ENCODE measurements at regions not wholly inside any gene's neighbourhood (a gene's known extent, or its start where the extent isn't known, plus 50 kb on each side); places are given as distances from the start of the nearest gene placed in this dataset.

GRCh38 chr3:5301651-5302297 is 114.3 kb downstream of the EDEM1 start:
- Histone ChIP-seq H3K36me3 (ENCODE audit: control insufficient read depth in 2 of 2, insufficient read depth in 2 of 2, low read length in 2 of 2) (no peaks in the 10 kb centered on the region), H3K4me1 (ENCODE audit: control insufficient read depth in 2 of 2, insufficient read depth in 2 of 2, low read length in 2 of 2) (peaks cover 5 to 8% of the 10 kb centered on the region in 2 donors), H3K9me3 (ENCODE audit: control insufficient read depth in 2 of 2, low read length in 2 of 2) (no peaks in the 10 kb centered on the region), H3K9ac (ENCODE audit: low read depth in 1 of 2, low read length in 2 of 2) (no peak overlapping the region), H3K27me3 (ENCODE audit: control insufficient read depth in 2 of 2, insufficient read depth in 2 of 2, low read length in 2 of 2) (no peaks in the 10 kb centered on the region), H3K4me3 (ENCODE audit: low read length in 2 of 2) (no peak overlapping the region), H3K27ac (ENCODE audit: low read depth in 2 of 2, low read length in 2 of 2) (no peak overlapping the region)

- no peaks in the 10 kb centered on the region for H3K9me3 ChIP-seq (ENCODE audit: control insufficient read depth in 2 of 2, low read length in 2 of 2)
- H3K4me3 ChIP-seq (ENCODE audit: low read length in 2 of 2) = no peak overlapping the region
- H3K9ac ChIP-seq (ENCODE audit: low read depth in 1 of 2, low read length in 2 of 2) = no peak overlapping the region
- H3K27me3 ChIP-seq (ENCODE audit: control insufficient read depth in 2 of 2, insufficient read depth in 2 of 2, low read length in 2 of 2) = no peaks in the 10 kb centered on the region
- H3K27ac ChIP-seq (ENCODE audit: low read depth in 2 of 2, low read length in 2 of 2) = no peak overlapping the region
- H3K4me1 ChIP-seq (ENCODE audit: control insufficient read depth in 2 of 2, insufficient read depth in 2 of 2, low read length in 2 of 2) = peaks cover 5 to 8% of the 10 kb centered on the region in 2 donors
- H3K36me3 ChIP-seq (ENCODE audit: control insufficient read depth in 2 of 2, insufficient read depth in 2 of 2, low read length in 2 of 2) = no peaks in the 10 kb centered on the region
Observed at GRCh38 chr3:5302661-5303060, 115.2 kb downstream of the EDEM1 start.

GRCh38 chr3:5304188-5304587 is 116.7 kb downstream of the EDEM1 start:
- Histone ChIP-seq H3K27me3 (ENCODE audit: control insufficient read depth in 2 of 2, insufficient read depth in 2 of 2, low read length in 2 of 2) (no peaks in the 10 kb centered on the region), H3K4me3 (ENCODE audit: low read length in 2 of 2) (no peak overlapping the region), H3K9me3 (ENCODE audit: control insufficient read depth in 2 of 2, low read length in 2 of 2) (no peaks in the 10 kb centered on the region), H3K4me1 (ENCODE audit: control insufficient read depth in 2 of 2, insufficient read depth in 2 of 2, low read length in 2 of 2) (peaks cover 5 to 8% of the 10 kb centered on the region in 2 donors), H3K27ac (ENCODE audit: low read depth in 2 of 2, low read length in 2 of 2) (no peak overlapping the region), H3K36me3 (ENCODE audit: control insufficient read depth in 2 of 2, insufficient read depth in 2 of 2, low read length in 2 of 2) (no peaks in the 10 kb centered on the region), H3K9ac (ENCODE audit: low read depth in 1 of 2, low read length in 2 of 2) (no peak overlapping the region)

GRCh38 chr3:5304789-5305683 is 117.5 kb downstream of the EDEM1 start:
- Histone ChIP-seq H3K27me3 (ENCODE audit: control insufficient read depth in 2 of 2, insufficient read depth in 2 of 2, low read length in 2 of 2) (no peaks in the 10 kb centered on the region), H3K9me3 (ENCODE audit: control insufficient read depth in 2 of 2, low read length in 2 of 2) (no peaks in the 10 kb centered on the region), H3K9ac (ENCODE audit: low read depth in 1 of 2, low read length in 2 of 2) (no peak overlapping the region), H3K27ac (ENCODE audit: low read depth in 2 of 2, low read length in 2 of 2) (no peak overlapping the region), H3K36me3 (ENCODE audit: control insufficient read depth in 2 of 2, insufficient read depth in 2 of 2, low read length in 2 of 2) (no peaks in the 10 kb centered on the region), H3K4me1 (ENCODE audit: control insufficient read depth in 2 of 2, insufficient read depth in 2 of 2, low read length in 2 of 2) (peaks cover 5 to 8% of the 10 kb centered on the region in 2 donors), H3K4me3 (ENCODE audit: low read length in 2 of 2) (no peak overlapping the region)

GRCh38 chr3:5305684-5305989 is 118.1 kb downstream of the EDEM1 start:
- Histone ChIP-seq H3K9ac (ENCODE audit: low read depth in 1 of 2, low read length in 2 of 2) (no peak overlapping the region), H3K4me3 (ENCODE audit: low read length in 2 of 2) (no peak overlapping the region), H3K4me1 (ENCODE audit: control insufficient read depth in 2 of 2, insufficient read depth in 2 of 2, low read length in 2 of 2) (peaks cover 5 to 8% of the 10 kb centered on the region in 2 donors), H3K9me3 (ENCODE audit: control insufficient read depth in 2 of 2, low read length in 2 of 2) (no peaks in the 10 kb centered on the region), H3K36me3 (ENCODE audit: control insufficient read depth in 2 of 2, insufficient read depth in 2 of 2, low read length in 2 of 2) (no peaks in the 10 kb centered on the region), H3K27me3 (ENCODE audit: control insufficient read depth in 2 of 2, insufficient read depth in 2 of 2, low read length in 2 of 2) (no peaks in the 10 kb centered on the region), H3K27ac (ENCODE audit: low read depth in 2 of 2, low read length in 2 of 2) (no peak overlapping the region)

- no peak overlapping the region for H3K4me3 ChIP-seq (ENCODE audit: low read length in 2 of 2)
- H3K27ac ChIP-seq (ENCODE audit: low read depth in 2 of 2, low read length in 2 of 2) = no peak overlapping the region
- H3K4me1 ChIP-seq (ENCODE audit: control insufficient read depth in 2 of 2, insufficient read depth in 2 of 2, low read length in 2 of 2) = peaks cover 5 to 8% of the 10 kb centered on the region in 2 donors
- no peaks in the 10 kb centered on the region for H3K36me3 ChIP-seq (ENCODE audit: control insufficient read depth in 2 of 2, insufficient read depth in 2 of 2, low read length in 2 of 2)
- H3K9me3 ChIP-seq (ENCODE audit: control insufficient read depth in 2 of 2, low read length in 2 of 2) = no peaks in the 10 kb centered on the region
- H3K27me3 ChIP-seq (ENCODE audit: control insufficient read depth in 2 of 2, insufficient read depth in 2 of 2, low read length in 2 of 2) = no peaks in the 10 kb centered on the region
- no peak overlapping the region for H3K9ac ChIP-seq (ENCODE audit: low read depth in 1 of 2, low read length in 2 of 2)
Observed at GRCh38 chr3:5309171-5309570, 121.7 kb downstream of the EDEM1 start.

- Histone ChIP-seq H3K27me3 (ENCODE audit: control insufficient read depth in 2 of 2, insufficient read depth in 2 of 2, low read length in 2 of 2) (no peaks in the 10 kb centered on the region), H3K9ac (ENCODE audit: low read depth in 1 of 2, low read length in 2 of 2) (no peak overlapping the region), H3K9me3 (ENCODE audit: control insufficient read depth in 2 of 2, low read length in 2 of 2) (no peaks in the 10 kb centered on the region), H3K27ac (ENCODE audit: low read depth in 2 of 2, low read length in 2 of 2) (no peak overlapping the region), H3K4me3 (ENCODE audit: low read length in 2 of 2) (no peak overlapping the region), H3K4me1 (ENCODE audit: control insufficient read depth in 2 of 2, insufficient read depth in 2 of 2, low read length in 2 of 2) (peaks cover 5 to 6% of the 10 kb centered on the region in 2 donors), H3K36me3 (ENCODE audit: control insufficient read depth in 2 of 2, insufficient read depth in 2 of 2, low read length in 2 of 2) (no peaks in the 10 kb centered on the region)
Observed at GRCh38 chr3:5309602-5310001, 122.1 kb downstream of the EDEM1 start.

- Histone ChIP-seq H3K27ac (ENCODE audit: low read depth in 2 of 2, low read length in 2 of 2) (no peak overlapping the region), H3K4me3 (ENCODE audit: low read length in 2 of 2) (no peak overlapping the region), H3K9ac (ENCODE audit: low read depth in 1 of 2, low read length in 2 of 2) (no peak overlapping the region), H3K9me3 (ENCODE audit: control insufficient read depth in 2 of 2, low read length in 2 of 2) (no peaks in the 10 kb centered on the region), H3K4me1 (ENCODE audit: control insufficient read depth in 2 of 2, insufficient read depth in 2 of 2, low read length in 2 of 2) (no peaks in the 10 kb centered on the region), H3K36me3 (ENCODE audit: control insufficient read depth in 2 of 2, insufficient read depth in 2 of 2, low read length in 2 of 2) (no peaks in the 10 kb centered on the region), H3K27me3 (ENCODE audit: control insufficient read depth in 2 of 2, insufficient read depth in 2 of 2, low read length in 2 of 2) (no peaks in the 10 kb centered on the region)
Observed at GRCh38 chr3:5310509-5310908, 123.0 kb downstream of the EDEM1 start.

GRCh38 chr3:5312290-5312689 is 124.8 kb downstream of the EDEM1 start:
- no peaks in the 10 kb centered on the region for H3K4me1 ChIP-seq (ENCODE audit: control insufficient read depth in 2 of 2, insufficient read depth in 2 of 2, low read length in 2 of 2)
- H3K36me3 ChIP-seq (ENCODE audit: control insufficient read depth in 2 of 2, insufficient read depth in 2 of 2, low read length in 2 of 2) = no peaks in the 10 kb centered on the region
- no peak overlapping the region for H3K27ac ChIP-seq (ENCODE audit: low read depth in 2 of 2, low read length in 2 of 2)
- no peaks in the 10 kb centered on the region for H3K9me3 ChIP-seq (ENCODE audit: control insufficient read depth in 2 of 2, low read length in 2 of 2)
- H3K9ac ChIP-seq (ENCODE audit: low read depth in 1 of 2, low read length in 2 of 2) = no peak overlapping the region
- H3K4me3 ChIP-seq (ENCODE audit: low read length in 2 of 2) = no peak overlapping the region
- no peaks in the 10 kb centered on the region for H3K27me3 ChIP-seq (ENCODE audit: control insufficient read depth in 2 of 2, insufficient read depth in 2 of 2, low read length in 2 of 2)

GRCh38 chr3:5314897-5315296 is 127.4 kb downstream of the EDEM1 start:
- H3K9ac ChIP-seq (ENCODE audit: low read depth in 1 of 2, low read length in 2 of 2) = no peak overlapping the region
- no peaks in the 10 kb centered on the region for H3K4me1 ChIP-seq (ENCODE audit: control insufficient read depth in 2 of 2, insufficient read depth in 2 of 2, low read length in 2 of 2)
- H3K27me3 ChIP-seq (ENCODE audit: control insufficient read depth in 2 of 2, insufficient read depth in 2 of 2, low read length in 2 of 2) = no peaks in the 10 kb centered on the region
- H3K36me3 ChIP-seq (ENCODE audit: control insufficient read depth in 2 of 2, insufficient read depth in 2 of 2, low read length in 2 of 2) = no peaks in the 10 kb centered on the region
- no peak overlapping the region for H3K27ac ChIP-seq (ENCODE audit: low read depth in 2 of 2, low read length in 2 of 2)
- no peaks in the 10 kb centered on the region for H3K9me3 ChIP-seq (ENCODE audit: control insufficient read depth in 2 of 2, low read length in 2 of 2)
- H3K4me3 ChIP-seq (ENCODE audit: low read length in 2 of 2) = no peak overlapping the region

All from mucosa of rectum (tissue), 2 donors.